ENCODE measurements at regions not wholly inside any gene's neighbourhood (a gene's known extent, or its start where the extent isn't known, plus 50 kb on each side); places are given as distances from the start of the nearest gene placed in this dataset.

DNA sequence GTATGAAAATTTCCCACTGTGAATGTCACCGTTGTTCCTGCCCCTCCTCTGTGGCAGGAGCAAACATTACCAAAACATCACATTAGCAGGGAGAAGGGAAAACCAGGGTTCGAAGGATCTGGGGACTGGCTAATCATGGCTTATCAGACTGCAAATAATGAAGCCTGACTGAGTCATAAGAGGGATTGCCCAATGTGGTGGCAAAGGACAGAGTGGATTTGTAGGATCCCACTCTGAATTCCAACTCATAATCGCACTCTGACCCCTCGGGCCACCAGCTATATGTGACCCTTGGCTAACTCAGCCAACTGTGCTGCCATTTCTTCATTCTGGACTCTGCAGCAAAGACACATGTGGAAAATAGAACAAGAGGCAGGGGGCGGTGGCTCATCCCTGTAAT lies 347.3 kb upstream of the AUTS2 start:
- TF ChIP-seq, protein P1, sequence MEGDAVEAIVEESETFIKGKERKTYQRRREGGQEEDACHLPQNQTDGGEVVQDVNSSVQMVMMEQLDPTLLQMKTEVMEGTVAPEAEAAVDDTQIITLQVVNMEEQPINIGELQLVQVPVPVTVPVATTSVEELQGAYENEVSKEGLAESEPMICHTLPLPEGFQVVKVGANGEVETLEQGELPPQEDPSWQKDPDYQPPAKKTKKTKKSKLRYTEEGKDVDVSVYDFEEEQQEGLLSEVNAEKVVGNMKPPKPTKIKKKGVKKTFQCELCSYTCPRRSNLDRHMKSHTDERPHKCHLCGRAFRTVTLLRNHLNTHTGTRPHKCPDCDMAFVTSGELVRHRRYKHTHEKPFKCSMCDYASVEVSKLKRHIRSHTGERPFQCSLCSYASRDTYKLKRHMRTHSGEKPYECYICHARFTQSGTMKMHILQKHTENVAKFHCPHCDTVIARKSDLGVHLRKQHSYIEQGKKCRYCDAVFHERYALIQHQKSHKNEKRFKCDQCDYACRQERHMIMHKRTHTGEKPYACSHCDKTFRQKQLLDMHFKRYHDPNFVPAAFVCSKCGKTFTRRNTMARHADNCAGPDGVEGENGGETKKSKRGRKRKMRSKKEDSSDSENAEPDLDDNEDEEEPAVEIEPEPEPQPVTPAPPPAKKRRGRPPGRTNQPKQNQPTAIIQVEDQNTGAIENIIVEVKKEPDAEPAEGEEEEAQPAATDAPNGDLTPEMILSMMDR (IDR thresholded peaks at IDR 0.05; ENCODE audit: borderline replicate concordance, extremely low read depth, low read length, poor library complexity, severe bottlenecking): no peak
- TF ChIP-seq EZH2 (IDR thresholded peaks at IDR 0.05; ENCODE audit: borderline replicate concordance, low read depth, low read length, severe bottlenecking): no peak

Measured in DND-41 (cell line).